NCI-H460 (cell line): ENCODE measurements at regions not wholly inside any gene's neighbourhood (a gene's known extent, or its start where the extent isn't known, plus 50 kb on each side); places are given as distances from the start of the nearest gene placed in this dataset.

Experiments
- DNase-seq: peaks from one replicate; pipeline ENCODE4 v3.0.0-alpha.2; 2016; ENCODE audit warnings: low read depth; ENCODE audit errors: extremely low read depth

DNA sequence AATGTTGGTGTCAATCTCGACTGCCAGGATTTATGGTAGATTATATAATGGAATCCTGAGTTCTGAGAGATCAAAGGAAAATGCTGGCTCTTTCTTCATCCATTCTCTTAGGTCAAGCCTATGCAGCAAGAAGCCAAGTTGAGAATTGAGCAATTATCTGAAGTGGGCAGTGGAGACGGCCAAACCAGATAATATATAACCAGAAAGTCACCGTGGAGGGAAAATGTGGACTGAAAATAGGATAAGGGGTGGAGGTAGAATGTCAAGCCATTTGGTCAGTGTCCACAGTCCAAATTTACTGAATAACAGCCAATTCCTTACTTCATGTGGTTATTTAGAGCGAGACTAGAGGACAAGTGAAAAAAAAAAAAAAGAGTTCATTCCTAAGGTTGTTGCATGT lies 107.8 kb upstream of the ESR1 start:
- DNase-seq, result no peak

GRCh38 chr6:151701911-151702562 lies 105.4 kb upstream of the ESR1 start:
- DNase-seq, result no peak

- DNase-seq, result no peak
Measured at GRCh38 chr6:151702851-151703658, 104.4 kb upstream of the ESR1 start.

DNA sequence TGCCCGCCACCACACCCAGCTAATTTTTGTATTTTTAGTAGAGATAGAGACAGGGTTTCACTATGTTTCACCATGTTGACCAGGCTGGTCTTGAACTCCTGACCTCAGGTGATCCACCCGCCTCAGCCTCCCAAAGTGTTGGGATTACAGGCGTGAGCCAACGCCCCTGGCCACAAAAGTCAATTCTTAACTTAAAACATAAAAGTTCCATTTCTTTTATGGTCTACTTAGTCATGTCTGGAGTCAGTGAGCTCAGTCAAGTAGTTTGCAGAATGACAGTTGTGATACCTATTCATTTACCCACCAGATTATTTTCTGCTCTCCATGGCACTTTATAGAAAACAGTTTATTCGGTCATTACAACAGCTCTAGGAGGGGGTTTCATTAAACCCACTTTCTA lies 103.1 kb upstream of the ESR1 start:
- no peak for DNase-seq

DNA sequence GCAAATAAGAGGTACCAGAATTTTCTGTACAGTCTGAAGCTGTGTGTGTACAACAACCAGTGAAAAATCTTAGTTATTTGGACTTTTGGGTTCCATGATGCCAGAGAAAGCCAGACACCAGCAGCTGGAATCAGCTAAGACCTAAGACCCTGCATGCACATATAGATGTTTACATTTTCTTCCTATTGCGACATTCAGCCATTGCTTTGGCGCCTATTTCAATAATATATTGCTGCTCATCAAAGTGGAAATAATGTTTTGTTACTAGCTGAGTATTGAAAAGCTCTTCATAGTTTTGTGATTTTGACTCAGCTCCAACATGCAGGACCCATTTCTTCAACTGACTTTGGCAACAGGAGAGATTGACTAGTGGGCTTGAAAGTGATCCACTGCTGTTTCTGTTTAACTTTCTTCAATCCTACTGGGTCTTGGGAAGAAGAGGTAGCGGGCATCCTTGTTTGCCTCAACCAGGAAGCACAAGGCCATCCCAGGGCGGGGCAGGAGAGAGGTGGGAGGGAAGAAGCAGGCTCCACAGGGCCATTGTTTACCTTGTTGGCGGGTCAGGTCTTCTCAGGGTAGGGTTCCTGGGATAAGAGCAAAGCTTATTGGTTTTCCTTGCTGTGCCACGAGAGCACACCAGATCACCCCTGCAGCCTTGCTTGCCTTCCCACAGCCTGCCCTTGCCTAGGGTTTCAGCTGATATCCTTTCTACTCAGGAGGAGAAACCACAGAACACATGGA lies 101.3 kb upstream of the ESR1 start:
- no peak for DNase-seq

DNA sequence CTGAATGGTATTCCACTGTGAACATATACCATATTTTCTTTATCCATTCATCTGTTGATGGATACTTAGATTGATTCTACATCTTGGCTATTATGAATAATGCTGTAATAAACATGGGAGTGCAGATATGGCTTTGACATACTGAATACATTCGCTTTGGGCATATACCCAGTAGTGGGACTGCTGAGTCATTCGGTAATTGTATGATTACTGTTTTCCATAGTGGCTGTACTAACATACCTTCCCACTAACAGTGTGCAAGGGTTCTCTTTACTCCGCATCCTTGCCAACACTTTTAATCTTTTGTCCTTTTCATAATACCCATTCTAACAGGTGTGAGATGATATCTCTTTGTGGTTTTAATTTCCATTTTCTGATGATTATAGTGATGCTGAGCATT lies 98.2 kb upstream of the ESR1 start:
- DNase-seq, result no peak

DNA sequence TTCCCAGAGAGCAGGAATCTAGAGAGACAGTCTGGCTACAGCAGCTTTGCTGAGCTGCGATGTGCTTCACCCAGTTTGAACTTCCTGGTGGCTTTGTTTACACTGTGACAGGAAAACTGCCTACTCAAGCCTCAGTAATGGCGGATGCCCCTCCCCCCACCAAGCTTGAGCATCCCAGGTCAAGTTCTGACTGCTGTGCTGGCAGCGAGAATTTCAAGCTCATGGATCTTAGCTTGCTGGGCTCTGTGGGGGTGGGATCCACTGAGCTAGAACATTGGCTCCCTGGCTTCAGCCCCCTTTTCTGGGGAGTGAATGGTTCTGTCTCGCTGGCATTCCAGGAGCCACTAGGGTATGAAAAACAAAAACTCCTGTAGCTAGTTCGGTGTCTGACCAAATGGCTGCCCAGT lies 91.0 kb upstream of the ESR1 start:
- no peak for DNase-seq

DNA sequence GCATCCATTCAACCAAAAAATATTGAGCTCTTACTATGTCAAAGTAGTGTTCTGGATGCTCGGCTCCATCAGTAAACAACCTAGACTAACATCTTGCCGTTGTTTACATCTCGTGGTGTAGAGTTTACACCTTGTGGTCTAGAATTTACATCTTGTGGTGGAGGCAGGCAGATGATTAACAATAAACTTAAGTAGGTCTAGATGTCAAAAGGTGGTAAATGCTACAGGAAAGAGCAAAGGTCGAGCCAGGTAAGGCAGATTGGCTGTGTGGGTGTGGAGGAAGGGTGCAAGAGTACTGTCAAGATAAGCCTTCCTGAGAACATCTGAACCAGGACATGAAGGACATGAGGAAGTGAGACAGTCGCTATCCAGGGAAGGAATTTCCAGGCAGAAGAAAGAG lies 88.4 kb upstream of the ESR1 start:
- DNase-seq, result no peak

- DNase-seq, result no peak
Measured at GRCh38 chr6:151721146-151721545, 86.3 kb upstream of the ESR1 start.

- no peak for DNase-seq
Measured at GRCh38 chr6:151721671-151722070, 85.8 kb upstream of the ESR1 start.

- no peak for DNase-seq
Measured at GRCh38 chr6:151722342-151722741, 85.1 kb upstream of the ESR1 start.

DNA sequence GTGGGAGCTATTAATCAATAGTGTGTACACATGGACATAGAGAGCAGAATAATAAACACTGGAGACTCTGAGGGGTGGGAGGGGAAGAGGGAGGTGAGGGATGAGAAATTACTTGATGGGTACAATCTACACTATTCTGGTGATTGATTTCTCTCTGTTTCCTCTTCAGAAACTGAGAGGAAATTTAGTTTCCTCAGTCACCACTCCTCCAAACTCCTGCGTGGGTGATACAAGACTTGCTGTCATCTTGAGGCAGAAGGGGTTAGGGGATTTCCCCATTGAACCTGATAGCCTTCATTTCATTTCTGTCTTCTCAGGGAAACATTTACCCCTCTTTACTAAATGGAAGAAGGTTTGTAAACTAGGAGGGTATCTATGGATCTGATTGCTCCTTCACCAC lies 84.3 kb upstream of the ESR1 start:
- no peak for DNase-seq

DNA sequence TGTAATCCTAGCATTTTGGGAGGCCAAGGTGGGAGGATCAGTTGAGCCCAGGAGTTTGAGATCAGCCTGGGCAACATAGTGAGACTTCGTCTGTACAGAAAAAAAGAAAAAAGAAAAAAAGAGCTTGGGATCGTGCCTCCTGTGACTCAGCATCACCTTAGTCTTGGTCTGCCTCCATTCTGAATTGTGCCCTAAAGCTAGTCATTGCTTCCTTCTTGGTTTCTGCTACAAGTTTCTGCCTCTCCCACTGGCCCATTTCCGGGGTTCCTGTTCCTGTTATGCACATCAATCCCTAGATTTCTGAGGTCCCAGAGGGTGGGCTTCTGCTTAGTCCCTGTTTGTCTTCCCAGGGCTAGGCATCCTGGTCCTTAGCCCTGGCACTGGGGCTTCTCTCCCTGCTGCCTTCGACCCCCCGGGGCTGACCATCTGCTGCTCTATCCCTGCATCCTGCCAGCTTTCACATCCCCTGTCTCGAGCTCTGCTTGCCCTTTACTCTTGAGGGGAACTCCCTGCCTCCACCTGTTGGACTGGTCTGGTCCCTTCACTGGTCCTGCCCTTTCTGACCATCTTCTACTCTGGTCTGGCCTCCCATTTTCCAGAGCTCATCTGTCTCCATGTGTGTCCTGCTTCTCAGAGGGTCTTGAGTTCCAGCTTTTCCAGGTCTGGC lies 77.5 kb upstream of the ESR1 start:
- DNase-seq, result no peak

- no peak for DNase-seq
Measured at GRCh38 chr6:151730496-151730870, 77.0 kb upstream of the ESR1 start.

DNA sequence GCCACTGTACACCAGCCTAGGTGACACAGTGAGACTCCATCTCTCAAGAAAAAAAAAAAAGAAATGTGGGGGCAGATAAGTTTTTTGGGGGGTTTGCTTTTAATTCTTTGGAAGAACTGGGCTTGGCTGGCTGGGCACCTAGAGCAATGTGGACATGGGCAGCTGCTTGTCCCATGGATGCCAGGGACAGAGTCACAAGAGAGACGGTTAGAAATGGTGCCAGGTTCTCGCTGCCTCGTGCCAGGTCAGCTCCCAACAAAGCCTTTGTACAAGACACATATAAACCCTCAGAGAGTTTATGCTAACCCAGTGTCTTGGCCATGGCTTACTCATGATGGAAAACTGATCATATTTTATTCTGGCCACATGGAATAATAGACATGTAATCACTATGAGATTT lies 76.2 kb upstream of the ESR1 start:
- DNase-seq, result no peak

GRCh38 chr6:151733680-151734320 lies 73.7 kb upstream of the ESR1 start:
- no peak for DNase-seq

DNA sequence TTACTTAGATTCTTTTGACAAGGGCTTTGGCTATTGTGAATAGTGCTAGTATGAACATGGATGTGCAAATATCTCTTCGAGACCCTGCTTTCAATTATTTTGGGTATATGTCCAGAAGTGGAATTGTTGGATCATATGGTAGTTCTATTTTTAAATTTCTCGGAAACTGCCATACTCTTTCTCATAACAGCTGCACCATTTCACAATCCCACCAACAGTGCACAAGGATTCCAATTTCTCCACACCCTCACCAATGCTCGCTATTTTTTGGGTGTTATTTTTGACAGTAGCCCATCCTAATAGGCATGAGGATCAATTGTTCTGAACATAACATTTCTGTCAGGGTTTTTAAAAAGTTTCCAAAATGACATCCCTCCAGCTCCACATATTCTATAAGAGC lies 69.2 kb upstream of the ESR1 start:
- DNase-seq, result no peak

- DNase-seq, result no peak
Measured at GRCh38 chr6:151738960-151739359, 68.5 kb upstream of the ESR1 start.

DNA sequence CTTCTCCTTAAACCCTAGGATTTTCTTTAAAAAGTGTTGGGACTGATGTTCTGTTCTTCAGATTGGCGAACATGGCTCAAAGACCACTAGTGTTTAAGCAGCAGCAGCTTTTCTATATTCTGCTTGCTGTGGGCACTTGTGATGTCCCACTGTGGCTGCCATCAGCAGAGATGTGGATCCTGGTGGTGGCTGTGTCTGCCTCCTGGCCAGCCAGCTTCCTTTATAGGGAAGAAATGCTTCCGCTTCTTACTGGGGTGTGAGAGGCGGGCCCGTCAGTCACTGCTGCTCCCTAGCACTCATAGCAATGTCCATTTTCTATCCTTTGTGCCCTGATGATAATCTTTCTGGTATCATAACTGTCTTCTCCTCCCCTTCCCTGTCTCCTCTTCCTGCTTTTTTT lies 66.7 kb upstream of the ESR1 start:
- DNase-seq, result no peak

GRCh38 chr6:151747896-151748295 lies 59.6 kb upstream of the ESR1 start:
- DNase-seq, result no peak

DNA sequence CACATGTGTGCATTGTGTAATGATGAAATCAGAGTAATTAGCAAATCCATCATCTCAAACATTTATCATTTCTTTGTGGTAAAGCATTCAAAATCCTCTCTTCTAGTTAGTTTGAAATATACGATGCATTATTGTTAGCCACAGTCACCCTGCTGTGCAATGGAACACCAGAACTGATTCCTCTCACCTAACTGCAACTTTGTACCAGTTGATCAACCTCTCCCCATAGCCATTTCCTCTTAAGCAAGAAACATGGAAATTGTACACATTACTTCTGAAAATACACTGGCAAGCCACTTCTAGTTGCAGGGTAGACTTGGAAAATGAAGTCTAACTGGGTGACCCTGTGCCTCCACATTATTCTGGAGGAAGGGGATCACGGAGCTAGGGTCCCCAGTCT lies 58.1 kb upstream of the ESR1 start:
- DNase-seq, result no peak
